Mesenchymal stem cell (in vitro differentiated cells and primary cell): ENCODE measurements at regions not wholly inside any gene's neighbourhood (a gene's known extent, or its start where the extent isn't known, plus 50 kb on each side); places are given as distances from the start of the nearest gene placed in this dataset.

Source experiments
- DNase-seq: peaks from one replicate; pipeline ENCODE4 v3.0.0-alpha.2; 2013
- H2AFZ ChIP-seq: one replicate; pipeline ENCODE4 v1.6.1; 2013; ENCODE audit warnings: low read depth, mild to moderate bottlenecking, control low read depth, inconsistent platforms, low read length, moderate library complexity
- H2AK5ac ChIP-seq: 2 replicates; pipeline ENCODE4 v1.6.1; 2013; ENCODE audit warnings: low read length, moderate library complexity, mild to moderate bottlenecking, inconsistent platforms; ENCODE audit not compliant: severe bottlenecking
- H2BK120ac ChIP-seq: one replicate; pipeline ENCODE4 v1.6.1; 2013; ENCODE audit warnings: low read depth, mild to moderate bottlenecking, inconsistent platforms, low read length, moderate library complexity
- H2BK12ac ChIP-seq, 2 experiments: one replicate each; pipeline ENCODE4 v1.6.1; 2013; ENCODE audit warnings: inconsistent platforms in 2 of 2, low read length in 2 of 2, mild to moderate bottlenecking in 2 of 2, moderate library complexity in 2 of 2, control low read depth in 1 of 2
- H2BK15ac ChIP-seq: one replicate; pipeline ENCODE4 v1.6.1; 2013; ENCODE audit warnings: mild to moderate bottlenecking, low read depth, inconsistent platforms; ENCODE audit not compliant: poor library complexity, severe bottlenecking
- H2BK5ac ChIP-seq: 2 replicates; pipeline ENCODE4 v1.6.1; 2013; ENCODE audit warnings: low read depth, mild to moderate bottlenecking, low read length, control low read depth, inconsistent platforms; ENCODE audit not compliant: poor library complexity, severe bottlenecking
- H3K14ac ChIP-seq, 2 experiments: one replicate each; pipeline ENCODE4 v1.6.1; 2013; ENCODE audit warnings: inconsistent platforms in 2 of 2, low read length in 2 of 2, control low read depth in 1 of 2, mild to moderate bottlenecking in 1 of 2, moderate library complexity in 1 of 2
- H3K18ac ChIP-seq, 2 experiments: one replicate each; pipeline ENCODE4 v1.6.1; 2013; ENCODE audit warnings: inconsistent platforms in 2 of 2, low read length in 2 of 2, control low read depth in 1 of 2, low read depth in 1 of 2, mild to moderate bottlenecking in 1 of 2
- H3K23ac ChIP-seq, 2 experiments: one replicate each; pipeline ENCODE4 v1.6.1; 2013; ENCODE audit warnings: inconsistent platforms in 2 of 2, low read length in 2 of 2, mild to moderate bottlenecking in 2 of 2, moderate library complexity in 2 of 2, control low read depth in 1 of 2
- H3K27ac ChIP-seq: 2 replicates; pipeline ENCODE4 v1.5.1; 2013; ENCODE audit warnings: mild to moderate bottlenecking, moderate library complexity, low read length, control low read depth, inconsistent platforms; ENCODE audit not compliant: poor library complexity, severe bottlenecking
- H3K27me3 ChIP-seq, 2 experiments: 2 replicates each; pipeline versions ENCODE4 v1.6.1 to v1.7.0; 2013; ENCODE audit warnings: low read length in 2 of 2, mild to moderate bottlenecking in 2 of 2, moderate library complexity in 2 of 2, control low read depth in 1 of 2, inconsistent platforms in 1 of 2; ENCODE audit not compliant: control insufficient read depth in 1 of 2, insufficient read depth in 1 of 2
- H3K36me3 ChIP-seq, 2 experiments: 2 replicates each; pipeline versions ENCODE4 v1.6.1 to v1.7.0; 2013; ENCODE audit warnings: low read length in 2 of 2, control low read depth in 1 of 2, inconsistent platforms in 1 of 2, low read depth in 1 of 2, mild to moderate bottlenecking in 1 of 2; ENCODE audit not compliant: insufficient read depth in 2 of 2, control insufficient read depth in 1 of 2
- H3K4ac ChIP-seq, 2 experiments: one replicate each; pipeline ENCODE4 v1.6.1; 2013; ENCODE audit warnings: inconsistent platforms in 2 of 2, low read length in 2 of 2, mild to moderate bottlenecking in 2 of 2, moderate library complexity in 2 of 2, control low read depth in 1 of 2, low read depth in 1 of 2
- H3K4me1 ChIP-seq: 2 replicates; pipeline ENCODE4 v1.6.1; 2013; ENCODE audit warnings: low read depth, low read length, control low read depth; ENCODE audit not compliant: control insufficient read depth, insufficient read depth
- H3K4me2 ChIP-seq: 2 replicates; pipeline ENCODE4 v1.6.1; 2013; ENCODE audit warnings: low read length, mild to moderate bottlenecking, inconsistent platforms; ENCODE audit not compliant: poor library complexity, severe bottlenecking
- H3K4me3 ChIP-seq, 2 experiments: 2 replicates each; pipeline versions ENCODE4 v1.5.1 to v1.7.0; 2013; ENCODE audit warnings: low read length in 2 of 2, mild to moderate bottlenecking in 2 of 2, control low read depth in 1 of 2, low read depth in 1 of 2; ENCODE audit not compliant: insufficient read depth in 1 of 2
- H3K79me1 ChIP-seq: replicated peaks from 2 replicates; pipeline ENCODE4 v1.6.1; 2013; ENCODE audit warnings: mild to moderate bottlenecking, control low read depth, low read length, inconsistent platforms; ENCODE audit not compliant: poor library complexity, severe bottlenecking
- H3K9ac ChIP-seq: 2 replicates; pipeline ENCODE4 v1.7.0; 2013; ENCODE audit warnings: mild to moderate bottlenecking, low read length, moderate library complexity
- H3K9me3 ChIP-seq: 2 replicates; pipeline ENCODE4 v1.7.0; 2013; ENCODE audit warnings: mild to moderate bottlenecking, low read length; ENCODE audit not compliant: control insufficient read depth
- H4K8ac ChIP-seq: one replicate; pipeline ENCODE4 v1.6.1; 2013; ENCODE audit warnings: inconsistent platforms, mild to moderate bottlenecking, low read length, moderate library complexity
- H4K91ac ChIP-seq: one replicate; pipeline ENCODE4 v1.6.1; 2013; ENCODE audit warnings: mild to moderate bottlenecking, low read length, inconsistent platforms
- WGBS: methylation state at CpG from one replicate; pipeline ENCODE4 v1.1.7; 2013; ENCODE audit warnings: mixed read lengths; 5-methylcytosine and 5-hydroxymethylcytosine counted together

- H3K27ac ChIP-seq = no peak overlapping the region
- H3K79me1 ChIP-seq = no peaks in the 10 kb centered on the region
- no peak overlapping the region for H3K4ac ChIP-seq
- no peak overlapping the region for H3K4me2 ChIP-seq
- no peak overlapping the region for H2BK15ac ChIP-seq
- no peak for DNase-seq
- no peak overlapping the region for H3K4me3 ChIP-seq
- H4K91ac ChIP-seq = no peak overlapping the region
- no peak overlapping the region for H3K14ac ChIP-seq
- no peak overlapping the region for H3K23ac ChIP-seq
- H3K18ac ChIP-seq = no peak overlapping the region
- H3K9ac ChIP-seq = no peak overlapping the region
- H3K36me3 ChIP-seq = no peaks in the 10 kb centered on the region
- no peak overlapping the region for H2AFZ ChIP-seq
- H3K4me1 ChIP-seq = no peaks in the 10 kb centered on the region
- H2BK120ac ChIP-seq = no peak overlapping the region
- H3K27me3 ChIP-seq = no peaks in the 10 kb centered on the region
- H2BK12ac ChIP-seq = no peak overlapping the region
- no peak overlapping the region for H2BK5ac ChIP-seq
- H2AK5ac ChIP-seq = no peak overlapping the region
- no peak overlapping the region for H4K8ac ChIP-seq
- WGBS = 94% methylated on average over 2 of the region's 3 CpGs
- no peaks in the 10 kb centered on the region for H3K9me3 ChIP-seq
These were observed 667.7 kb downstream of the STPG2 start for GRCh38 chr4:97475621-97476020.

GRCh38 chr4:97477974-97478373 lies 665.3 kb downstream of the STPG2 start:
- Histone ChIP-seq H4K8ac (no peak overlapping the region), H2BK120ac (no peak overlapping the region), H3K4me3 (no peak overlapping the region), H3K4me1 (no peaks in the 10 kb centered on the region), H2BK5ac (no peak overlapping the region), H3K27ac (no peak overlapping the region), H3K4me2 (no peak overlapping the region), H3K4ac (no peak overlapping the region), H3K23ac (no peak overlapping the region), H2BK15ac (no peak overlapping the region), H3K36me3 (no peaks in the 10 kb centered on the region), H3K79me1 (no peaks in the 10 kb centered on the region), H4K91ac (no peak overlapping the region), H3K9me3 (peaks cover 2% of the 10 kb centered on the region), H2BK12ac (no peak overlapping the region), H3K14ac (no peak overlapping the region), H2AFZ (no peak overlapping the region), H3K9ac (no peak overlapping the region), H3K18ac (no peak overlapping the region), H2AK5ac (no peak overlapping the region), H3K27me3 (no peaks in the 10 kb centered on the region)
- no peak for DNase-seq
- 85% methylated on average over 2 of the region's 3 CpGs for WGBS

- no peak for DNase-seq
- Histone ChIP-seq H2BK120ac (no peak overlapping the region), H2BK15ac (no peak overlapping the region), H3K4me3 (no peak overlapping the region), H3K4ac (no peak overlapping the region), H3K36me3 (no peaks in the 10 kb centered on the region), H3K23ac (no peak overlapping the region), H2AK5ac (no peak overlapping the region), H3K4me2 (no peak overlapping the region), H3K9ac (no peak overlapping the region), H3K18ac (no peak overlapping the region), H3K27ac (no peak overlapping the region), H2BK12ac (no peak overlapping the region), H3K27me3 (no peaks in the 10 kb centered on the region), H3K79me1 (no peaks in the 10 kb centered on the region), H2BK5ac (no peak overlapping the region), H4K91ac (no peak overlapping the region), H4K8ac (no peak overlapping the region), H3K9me3 (peaks cover 2% of the 10 kb centered on the region), H3K4me1 (no peaks in the 10 kb centered on the region), H2AFZ (no peak overlapping the region), H3K14ac (no peak overlapping the region)
- no CpG with 5 or more reads among the region's 1 CpG for WGBS
These were observed 663.9 kb downstream of the STPG2 start for GRCh38 chr4:97479388-97479787.

- H3K36me3 ChIP-seq = no peaks in the 10 kb centered on the region
- no peaks in the 10 kb centered on the region for H3K27me3 ChIP-seq
- no peaks in the 10 kb centered on the region for H3K79me1 ChIP-seq
- H2BK12ac ChIP-seq = no peak overlapping the region
- no peaks in the 10 kb centered on the region for H3K9me3 ChIP-seq
- H2AFZ ChIP-seq = no peak overlapping the region
- no peaks in the 10 kb centered on the region for H3K4me1 ChIP-seq
- H3K4ac ChIP-seq = no peak overlapping the region
- no peak overlapping the region for H3K9ac ChIP-seq
- H3K14ac ChIP-seq = no peak overlapping the region
- no peak overlapping the region for H3K4me3 ChIP-seq
- no peak overlapping the region for H4K91ac ChIP-seq
- H2AK5ac ChIP-seq = no peak overlapping the region
- no peak overlapping the region for H2BK120ac ChIP-seq
- no peak overlapping the region for H2BK5ac ChIP-seq
- H3K18ac ChIP-seq = no peak overlapping the region
- no peak overlapping the region for H4K8ac ChIP-seq
- no peak overlapping the region for H3K4me2 ChIP-seq
- H3K23ac ChIP-seq = no peak overlapping the region
- no peak for DNase-seq
- no peak overlapping the region for H3K27ac ChIP-seq
- no peak overlapping the region for H2BK15ac ChIP-seq
- no CpG with 5 or more reads among the region's 3 CpGs for WGBS
These were observed 651.4 kb downstream of the STPG2 start for GRCh38 chr4:97491856-97492255.
